Left ventricle myocardium inferior (tissue), 1 donor: ENCODE measurements at regions not wholly inside any gene's neighbourhood (a gene's known extent, or its start where the extent isn't known, plus 50 kb on each side); places are given as distances from the start of the nearest gene placed in this dataset.
A peak's percentile ranks its signal among the peaks of the same experiment; 100 is the strongest.

Experiments used
- DNase-seq: peaks from one replicate; pipeline ENCODE4 v3.0.0-alpha.2; 2020
- H3K27ac ChIP-seq: fragments of 200-600 bp; replicated peaks from 2 replicates; pipeline ENCODE4 v1.8.0; 2021
- H3K27me3 ChIP-seq: fragments of 200-600 bp; 2 replicates; pipeline ENCODE4 v1.8.0; 2021; ENCODE audit warnings: low read depth
- H3K36me3 ChIP-seq: fragments of 200-600 bp; 2 replicates; pipeline ENCODE4 v1.8.0; 2021
- H3K4me1 ChIP-seq: fragments of 200-600 bp; 2 replicates; pipeline ENCODE4 v1.8.0; 2021
- H3K4me3 ChIP-seq: fragments of 200-600 bp; 2 replicates; pipeline ENCODE4 v1.8.0; 2021; ENCODE audit warnings: mild to moderate bottlenecking, moderate library complexity
- H3K9me3 ChIP-seq: fragments of 200-600 bp; replicated peaks from 2 replicates; pipeline ENCODE4 v1.8.0; 2021
- CTCF ChIP-seq: fragments of 200-600 bp; IDR thresholded peaks from 2 replicates; pipeline ENCODE4 v1.8.0; 2021; ENCODE audit warnings: antibody characterized with exemption, mild to moderate bottlenecking, borderline replicate concordance
- intact Hi-C: fragments of 100-400 bp; cut with micrococcal nuclease; formaldehyde crosslinking; loops from one replicate; pipeline ENCODE4 v1.11.0; 2022
- donor health status: DM: no; HTN: yes; CAD: no; lungs with severe emphysema.

GRCh38 chr4:112942997-112943396, 106.5 kb upstream of the ANK2 start:
- H3K9me3 ChIP-seq = no peaks in the 10 kb centered on the region
- intact Hi-C loops = no loop called here

GRCh38 chr4:112944006-112944405, 105.4 kb upstream of the ANK2 start:
- Histone ChIP-seq H3K4me3 (no peak overlapping the region), H3K36me3 (no peaks in the 10 kb centered on the region), H3K27ac (no peak overlapping the region), H3K9me3 (no peaks in the 10 kb centered on the region), H3K4me1 (no peaks in the 10 kb centered on the region), H3K27me3 (no peaks in the 10 kb centered on the region)
- no peak for DNase-seq
- TF ChIP-seq CTCF = no peak
- intact Hi-C loops = no loop called here

More at GRCh38 chr4:112942997-112943396, 106.5 kb upstream of the ANK2 start:
- no peak for DNase-seq
- Histone ChIP-seq H3K36me3 (no peaks in the 10 kb centered on the region), H3K27me3 (no peaks in the 10 kb centered on the region), H3K27ac (no peak overlapping the region), H3K4me3 (no peak overlapping the region), H3K4me1 (no peaks in the 10 kb centered on the region)
- no peak for TF ChIP-seq CTCF

- H3K27ac ChIP-seq = no peak overlapping the region
- no peaks in the 10 kb centered on the region for H3K36me3 ChIP-seq
- intact Hi-C loops = no loop called here
- no peaks in the 10 kb centered on the region for H3K27me3 ChIP-seq
- H3K9me3 ChIP-seq = no peaks in the 10 kb centered on the region
- no peaks in the 10 kb centered on the region for H3K4me1 ChIP-seq
- H3K4me3 ChIP-seq = no peak overlapping the region
- TF ChIP-seq CTCF = no peak
- DNase-seq = no peak
Observed at GRCh38 chr4:112946127-112946526, 103.3 kb upstream of the ANK2 start.

- H3K27ac ChIP-seq = no peak overlapping the region
- intact Hi-C loops = no loop called here
- no peaks in the 10 kb centered on the region for H3K4me1 ChIP-seq
- no peaks in the 10 kb centered on the region for H3K36me3 ChIP-seq
- TF ChIP-seq CTCF = no peak
- H3K27me3 ChIP-seq = no peaks in the 10 kb centered on the region
- H3K4me3 ChIP-seq = no peak overlapping the region
- no peaks in the 10 kb centered on the region for H3K9me3 ChIP-seq
- no peak for DNase-seq
Observed at GRCh38 chr4:112947616-112948015, 101.8 kb upstream of the ANK2 start.

GRCh38 chr4:112951362-112952312, 97.8 kb upstream of the ANK2 start:
- no peaks in the 10 kb centered on the region for H3K9me3 ChIP-seq
- H3K27ac ChIP-seq = no peak overlapping the region
- H3K36me3 ChIP-seq = no peaks in the 10 kb centered on the region
- TF ChIP-seq CTCF = peak; percentile 66
- H3K27me3 ChIP-seq = no peaks in the 10 kb centered on the region
- intact Hi-C loops = no loop called here
- DNase-seq = no peak
- H3K4me1 ChIP-seq = peaks cover 6% of the 10 kb centered on the region
- H3K4me3 ChIP-seq = no peak overlapping the region
